GM23338 (cell line): ENCODE measurements at regions not wholly inside any gene's neighbourhood (a gene's known extent, or its start where the extent isn't known, plus 50 kb on each side); places are given as distances from the start of the nearest gene placed in this dataset.

Experiments used
- ATAC-seq: fragments of 200-7000 bp; cut with Tn5 transposase; 3 replicates; pipeline ENCODE4 v1.9.1; 2020
- DNase-seq: peaks from one replicate; pipeline ENCODE4 v3.0.0-alpha.2; 2015; ENCODE audit warnings: low spot score
- H2AFZ ChIP-seq: fragments of 200-600 bp; sonication (generic); 2 replicates; pipeline ENCODE4 v1.8.0; 2016; ENCODE audit warnings: antibody characterized with exemption, mild to moderate bottlenecking, moderate library complexity
- H3F3A ChIP-seq: fragments of 200-600 bp; sonication (generic); replicated peaks from 2 replicates; pipeline ENCODE4 v1.8.0; 2017; ENCODE audit warnings: antibody characterized with exemption, mixed run types, low read depth
- H3K27ac ChIP-seq: fragments of 200-600 bp; sonication (generic); 2 replicates; pipeline ENCODE4 v1.6.1; 2016; ENCODE audit warnings: low read depth
- H3K27me3 ChIP-seq: fragments of 200-600 bp; sonication (generic); 2 replicates; pipeline ENCODE4 v1.8.0; 2016; ENCODE audit warnings: mild to moderate bottlenecking, mixed run types, moderate library complexity; ENCODE audit not compliant: insufficient read depth
- H3K36me3 ChIP-seq: fragments of 200-600 bp; sonication (generic); 2 replicates; pipeline ENCODE4 v1.8.0; 2016; ENCODE audit warnings: mild to moderate bottlenecking; ENCODE audit not compliant: insufficient read depth
- H3K4me1 ChIP-seq: fragments of 200-600 bp; sonication (generic); 2 replicates; pipeline ENCODE4 v1.8.0; 2016; ENCODE audit warnings: mild to moderate bottlenecking, moderate library complexity; ENCODE audit not compliant: insufficient read depth
- H3K4me2 ChIP-seq: fragments of 200-600 bp; sonication (generic); 2 replicates; pipeline ENCODE4 v1.7.1; 2017; ENCODE audit warnings: mixed run types
- H3K4me3 ChIP-seq: fragments of 200-600 bp; sonication (generic); 2 replicates; pipeline ENCODE4 v1.6.1; 2016; ENCODE audit warnings: mixed run types
- H3K79me2 ChIP-seq: fragments of 200-600 bp; sonication (generic); replicated peaks from 2 replicates; pipeline ENCODE4 v1.8.0; 2017; ENCODE audit warnings: mild to moderate bottlenecking; ENCODE audit not compliant: insufficient read depth
- H3K9me2 ChIP-seq: fragments of 200-600 bp; sonication (generic); 2 replicates; pipeline ENCODE4 v1.8.0; 2017; ENCODE audit not compliant: insufficient read depth
- H4K20me1 ChIP-seq: fragments of 200-600 bp; sonication (generic); replicated peaks from 2 replicates; pipeline ENCODE4 v1.8.0; 2017; ENCODE audit warnings: mild to moderate bottlenecking; ENCODE audit not compliant: insufficient read depth
- H3K27ac Mint-ChIP-seq: 2 replicates; pipeline ENCODE4 v1.8.0; 2020; ENCODE audit warnings: inconsistent platforms, mild to moderate bottlenecking, moderate library complexity, mixed read lengths
- H3K27me3 Mint-ChIP-seq: 3 replicates; pipeline ENCODE4 v1.8.0; 2022; ENCODE audit warnings: low read depth, mild to moderate bottlenecking, moderate library complexity, mixed read lengths, inconsistent platforms; ENCODE audit not compliant: insufficient read depth, poor library complexity
- H3K36me3 Mint-ChIP-seq: 3 replicates; pipeline ENCODE4 v1.8.0; 2021; ENCODE audit warnings: low read depth, mild to moderate bottlenecking, inconsistent platforms, moderate library complexity, mixed read lengths
- H3K4me1 Mint-ChIP-seq: 3 replicates; pipeline ENCODE4 v1.8.0; 2020; ENCODE audit warnings: mild to moderate bottlenecking, inconsistent platforms, mixed read lengths
- H3K4me3 Mint-ChIP-seq: 3 replicates; pipeline ENCODE4 v1.8.0; 2021; ENCODE audit warnings: moderate library complexity, mild to moderate bottlenecking, inconsistent platforms, mixed read lengths
- H3K9me3 Mint-ChIP-seq: 3 replicates; pipeline ENCODE4 v1.8.0; 2020; ENCODE audit warnings: moderate library complexity, mild to moderate bottlenecking, inconsistent platforms, mixed read lengths
- CREB1 ChIP-seq: fragments of 250-450 bp; sonication (Bioruptor Pico); IDR thresholded peaks from 2 replicates; pipeline ENCODE4 v1.5.0; 2020; ENCODE audit warnings: low read depth, mild to moderate bottlenecking, moderate library complexity
- EZH2phosphoT487 ChIP-seq: fragments of 200-600 bp; sonication (generic); IDR thresholded peaks from one replicate; pipeline ENCODE4 v1.8.1; 2018; ENCODE audit warnings: antibody characterized with exemption; ENCODE audit not compliant: unreplicated experiment
- JUNB ChIP-seq: IDR thresholded peaks from one replicate; pipeline ENCODE4 v1.6.1; 2016; ENCODE audit warnings: antibody characterized with exemption; ENCODE audit not compliant: unreplicated experiment
- NANOG ChIP-seq: IDR thresholded peaks from 2 replicates; pipeline ENCODE4 v1.6.1; 2016; ENCODE audit warnings: antibody characterized with exemption, borderline replicate concordance
- POLR2AphosphoS5 ChIP-seq: IDR thresholded peaks from 2 replicates; pipeline ENCODE4 v1.6.1; 2016; ENCODE audit warnings: antibody characterized with exemption, low read depth
- REST ChIP-seq: IDR thresholded peaks from one replicate; pipeline ENCODE4 v1.6.1; 2018; ENCODE audit warnings: antibody characterized with exemption; ENCODE audit not compliant: unreplicated experiment
- STAT1 ChIP-seq: IDR thresholded peaks from one replicate; pipeline ENCODE4 v1.6.1; 2016; ENCODE audit warnings: antibody characterized with exemption; ENCODE audit not compliant: unreplicated experiment
- ZNF462 ChIP-seq: fragments of 250-450 bp; sonication (Bioruptor Pico); IDR thresholded peaks from 2 replicates; pipeline ENCODE4 v1.5.0; 2020; ENCODE audit warnings: mild to moderate bottlenecking, moderate library complexity

- TF ChIP-seq STAT1 = no peak
- no peak for TF ChIP-seq EZH2phosphoT487
- TF ChIP-seq POLR2AphosphoS5 = no peak
- Mint-ChIP-seq H3K4me1 (peaks cover 14% of the 10 kb centered on the region), H3K27me3 (no peaks in the 10 kb centered on the region), H3K36me3 (no peaks in the 10 kb centered on the region), H3K27ac (no peak overlapping the region), H3K4me3 (no peak overlapping the region), H3K9me3 (no peaks in the 10 kb centered on the region)
- ATAC-seq (peak; percentile 35; the same call in 1 of the 3 replicates), DNase-seq (peak; percentile 4)
- Histone ChIP-seq H3K79me2 (no peaks in the 10 kb centered on the region), H3K4me3 (no peak overlapping the region), H3K36me3 (no peaks in the 10 kb centered on the region), H2AFZ (peak overlapping the region; percentile 88), H3K9me2 (no peaks in the 10 kb centered on the region), H3K4me2 (no peak overlapping the region), H3F3A (no peaks in the 10 kb centered on the region), H3K27ac (no peak overlapping the region), H3K4me1 (no peaks in the 10 kb centered on the region; the same call in 1 of the 2 replicates), H4K20me1 (no peaks in the 10 kb centered on the region), H3K27me3 (no peaks in the 10 kb centered on the region)
Measured at GRCh38 chr2:64905338-64906024, 83.7 kb upstream of the SLC1A4 start.

GRCh38 chr2:64906853-64907536 lies 82.2 kb upstream of the SLC1A4 start:
- Histone ChIP-seq H3K27ac (no peak overlapping the region), H3K79me2 (no peaks in the 10 kb centered on the region), H3K36me3 (no peaks in the 10 kb centered on the region), H3K4me1 (no peaks in the 10 kb centered on the region; the same call in 1 of the 2 replicates), H3K27me3 (no peaks in the 10 kb centered on the region), H4K20me1 (no peaks in the 10 kb centered on the region), H3K4me2 (no peak overlapping the region), H3K4me3 (no peak overlapping the region), H3K9me2 (no peaks in the 10 kb centered on the region), H2AFZ (no peak overlapping the region), H3F3A (no peaks in the 10 kb centered on the region)
- Mint-ChIP-seq H3K27me3 (no peaks in the 10 kb centered on the region), H3K9me3 (peaks cover 6% of the 10 kb centered on the region; the same call in 1 of the 3 replicates), H3K4me1 (peaks cover 14% of the 10 kb centered on the region), H3K27ac (no peak overlapping the region), H3K36me3 (no peaks in the 10 kb centered on the region), H3K4me3 (no peak overlapping the region)
- DNase-seq (peak; percentile 5), ATAC-seq (peak; percentile 52; the same call in 2 of the 3 replicates)
- TF ChIP-seq ZNF462 (CRISPR knock-in tag) (no peak), JUNB (no peak), REST (no peak), NANOG (no peak), CREB1 (CRISPR knock-in tag) (no peak)
